GM23338 (cell line): ENCODE measurements at regions not wholly inside any gene's neighbourhood (a gene's known extent, or its start where the extent isn't known, plus 50 kb on each side); places are given as distances from the start of the nearest gene placed in this dataset.

ENCODE experiments used
- JUNB ChIP-seq: IDR thresholded peaks from one replicate; pipeline ENCODE4 v1.6.1; 2016; ENCODE audit warnings: antibody characterized with exemption; ENCODE audit not compliant: unreplicated experiment
- POLR2AphosphoS5 ChIP-seq: IDR thresholded peaks from 2 replicates; pipeline ENCODE4 v1.6.1; 2016; ENCODE audit warnings: antibody characterized with exemption, low read depth
- TF ChIP-seq, protein P1 (sequence below), 2 experiments: fragments of 200-600 bp in 1 of 2; sonication (generic) in 1 of 2; conservative IDR thresholded peaks; 2 replicates each; pipeline versions ENCODE4 v1.5.1 to v1.6.1; 2016 to 2017; ENCODE audit warnings: antibody characterized with exemption in 2 of 2, low read depth in 2 of 2, mild to moderate bottlenecking in 2 of 2, moderate library complexity in 1 of 2
- TF ChIP-seq, protein P2 (sequence below): IDR thresholded peaks from one replicate; pipeline ENCODE4 v1.6.1; 2018; ENCODE audit warnings: antibody characterized with exemption; ENCODE audit not compliant: unreplicated experiment

DNA sequence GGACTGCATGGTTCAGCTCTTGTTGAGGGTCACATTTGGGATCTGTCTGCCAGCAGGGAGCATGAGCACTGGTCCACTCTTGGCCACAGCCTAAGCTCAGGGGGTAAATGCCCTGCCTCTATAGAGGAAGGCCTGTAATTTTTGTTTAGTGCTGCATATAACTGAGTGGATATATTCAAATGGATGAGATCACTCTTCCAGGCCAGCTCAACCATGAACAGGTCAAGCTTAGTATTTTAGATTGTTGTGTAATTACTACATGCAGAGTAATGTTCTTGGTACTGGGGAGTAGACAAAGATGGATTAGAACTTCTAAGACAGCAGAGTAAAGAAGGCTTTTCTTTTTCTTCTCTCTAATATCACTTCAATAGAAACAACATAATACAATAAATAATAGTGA lies 376.9 kb downstream of the GPATCH2 start:
- TF ChIP-seq, protein P1, sequence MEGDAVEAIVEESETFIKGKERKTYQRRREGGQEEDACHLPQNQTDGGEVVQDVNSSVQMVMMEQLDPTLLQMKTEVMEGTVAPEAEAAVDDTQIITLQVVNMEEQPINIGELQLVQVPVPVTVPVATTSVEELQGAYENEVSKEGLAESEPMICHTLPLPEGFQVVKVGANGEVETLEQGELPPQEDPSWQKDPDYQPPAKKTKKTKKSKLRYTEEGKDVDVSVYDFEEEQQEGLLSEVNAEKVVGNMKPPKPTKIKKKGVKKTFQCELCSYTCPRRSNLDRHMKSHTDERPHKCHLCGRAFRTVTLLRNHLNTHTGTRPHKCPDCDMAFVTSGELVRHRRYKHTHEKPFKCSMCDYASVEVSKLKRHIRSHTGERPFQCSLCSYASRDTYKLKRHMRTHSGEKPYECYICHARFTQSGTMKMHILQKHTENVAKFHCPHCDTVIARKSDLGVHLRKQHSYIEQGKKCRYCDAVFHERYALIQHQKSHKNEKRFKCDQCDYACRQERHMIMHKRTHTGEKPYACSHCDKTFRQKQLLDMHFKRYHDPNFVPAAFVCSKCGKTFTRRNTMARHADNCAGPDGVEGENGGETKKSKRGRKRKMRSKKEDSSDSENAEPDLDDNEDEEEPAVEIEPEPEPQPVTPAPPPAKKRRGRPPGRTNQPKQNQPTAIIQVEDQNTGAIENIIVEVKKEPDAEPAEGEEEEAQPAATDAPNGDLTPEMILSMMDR (conservative IDR thresholded peaks at IDR 0.05; ENCODE audit: low read depth in 2 of 2) = no peak
- TF ChIP-seq JUNB = no peak
- TF ChIP-seq, protein P2, sequence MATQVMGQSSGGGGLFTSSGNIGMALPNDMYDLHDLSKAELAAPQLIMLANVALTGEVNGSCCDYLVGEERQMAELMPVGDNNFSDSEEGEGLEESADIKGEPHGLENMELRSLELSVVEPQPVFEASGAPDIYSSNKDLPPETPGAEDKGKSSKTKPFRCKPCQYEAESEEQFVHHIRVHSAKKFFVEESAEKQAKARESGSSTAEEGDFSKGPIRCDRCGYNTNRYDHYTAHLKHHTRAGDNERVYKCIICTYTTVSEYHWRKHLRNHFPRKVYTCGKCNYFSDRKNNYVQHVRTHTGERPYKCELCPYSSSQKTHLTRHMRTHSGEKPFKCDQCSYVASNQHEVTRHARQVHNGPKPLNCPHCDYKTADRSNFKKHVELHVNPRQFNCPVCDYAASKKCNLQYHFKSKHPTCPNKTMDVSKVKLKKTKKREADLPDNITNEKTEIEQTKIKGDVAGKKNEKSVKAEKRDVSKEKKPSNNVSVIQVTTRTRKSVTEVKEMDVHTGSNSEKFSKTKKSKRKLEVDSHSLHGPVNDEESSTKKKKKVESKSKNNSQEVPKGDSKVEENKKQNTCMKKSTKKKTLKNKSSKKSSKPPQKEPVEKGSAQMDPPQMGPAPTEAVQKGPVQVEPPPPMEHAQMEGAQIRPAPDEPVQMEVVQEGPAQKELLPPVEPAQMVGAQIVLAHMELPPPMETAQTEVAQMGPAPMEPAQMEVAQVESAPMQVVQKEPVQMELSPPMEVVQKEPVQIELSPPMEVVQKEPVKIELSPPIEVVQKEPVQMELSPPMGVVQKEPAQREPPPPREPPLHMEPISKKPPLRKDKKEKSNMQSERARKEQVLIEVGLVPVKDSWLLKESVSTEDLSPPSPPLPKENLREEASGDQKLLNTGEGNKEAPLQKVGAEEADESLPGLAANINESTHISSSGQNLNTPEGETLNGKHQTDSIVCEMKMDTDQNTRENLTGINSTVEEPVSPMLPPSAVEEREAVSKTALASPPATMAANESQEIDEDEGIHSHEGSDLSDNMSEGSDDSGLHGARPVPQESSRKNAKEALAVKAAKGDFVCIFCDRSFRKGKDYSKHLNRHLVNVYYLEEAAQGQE = no peak
- no peak for TF ChIP-seq POLR2AphosphoS5
